ENCODE measurements at regions not wholly inside any gene's neighbourhood (a gene's known extent, or its start where the extent isn't known, plus 50 kb on each side); places are given as distances from the start of the nearest gene placed in this dataset.

GRCh38 chr4:183029365-183029764 is 69.7 kb upstream of the WWC2 start:
- TF ChIP-seq CTCF (IDR thresholded peaks at IDR 0.05): no peak
- no peak for TF ChIP-seq POLR2AphosphoS5 (IDR thresholded peaks at IDR 0.05)

All from stomach (tissue), 4 donors.